ENCODE measurements at regions not wholly inside any gene's neighbourhood (a gene's known extent, or its start where the extent isn't known, plus 50 kb on each side); places are given as distances from the start of the nearest gene placed in this dataset.

DNA sequence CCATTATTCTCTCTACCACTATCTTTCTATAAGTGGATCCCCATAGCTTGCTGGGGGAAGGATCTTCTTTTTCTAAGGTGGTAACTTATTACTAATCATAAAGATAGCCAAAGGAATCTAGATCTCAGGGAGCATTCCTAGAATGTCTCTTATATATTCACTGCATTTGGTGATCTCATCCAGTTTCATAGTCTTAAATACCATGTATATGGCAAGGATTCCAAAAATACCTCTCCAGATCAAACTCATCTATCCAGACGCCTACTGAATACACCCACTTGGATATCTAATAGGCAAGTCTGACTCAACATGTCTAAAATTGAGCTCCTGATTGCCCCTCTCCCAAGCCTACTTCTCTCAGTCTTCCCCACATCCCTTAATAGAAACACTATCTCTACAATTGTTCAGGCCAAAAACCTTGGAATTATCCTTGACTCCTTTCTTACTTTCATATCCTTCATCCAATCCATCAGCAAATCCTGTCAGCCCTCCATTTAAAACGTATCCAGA is 264.4 kb downstream of the HACE1 start:
- no peak for DNase-seq (ENCODE audit: extremely low spot score)
- TF ChIP-seq NFRKB (IDR thresholded peaks at IDR 0.05) (no peak), TARDBP (IDR thresholded peaks at IDR 0.05) (no peak), CTBP1 (IDR thresholded peaks at IDR 0.05; ENCODE audit: borderline replicate concordance) (no peak), ARNT (IDR thresholded peaks at IDR 0.05) (no peak), SUZ12 (IDR thresholded peaks at IDR 0.05) (no peak), ZNF384 (IDR thresholded peaks at IDR 0.05) (no peak), L3MBTL2 (conservative IDR thresholded peaks at IDR 0.05) (no peak), SP1 (IDR thresholded peaks at IDR 0.05) (no peak), FOXA1 (IDR thresholded peaks at IDR 0.05) (no peak), HDGF (IDR thresholded peaks at IDR 0.05; ENCODE audit: borderline replicate concordance) (no peak), BHLHE40 (IDR thresholded peaks at IDR 0.05; ENCODE audit: borderline replicate concordance) (no peak)
- POLR2A ChIA-PET = no interaction called here
- CTCF ChIA-PET = no interaction called here

- no peak for DNase-seq (ENCODE audit: extremely low spot score)
- ChIA-PET CTCF (no interaction called here), POLR2A (no interaction called here)
- no peak for TF ChIP-seq ELF4 (IDR thresholded peaks at IDR 0.05)
- TF ChIP-seq, protein P1, sequence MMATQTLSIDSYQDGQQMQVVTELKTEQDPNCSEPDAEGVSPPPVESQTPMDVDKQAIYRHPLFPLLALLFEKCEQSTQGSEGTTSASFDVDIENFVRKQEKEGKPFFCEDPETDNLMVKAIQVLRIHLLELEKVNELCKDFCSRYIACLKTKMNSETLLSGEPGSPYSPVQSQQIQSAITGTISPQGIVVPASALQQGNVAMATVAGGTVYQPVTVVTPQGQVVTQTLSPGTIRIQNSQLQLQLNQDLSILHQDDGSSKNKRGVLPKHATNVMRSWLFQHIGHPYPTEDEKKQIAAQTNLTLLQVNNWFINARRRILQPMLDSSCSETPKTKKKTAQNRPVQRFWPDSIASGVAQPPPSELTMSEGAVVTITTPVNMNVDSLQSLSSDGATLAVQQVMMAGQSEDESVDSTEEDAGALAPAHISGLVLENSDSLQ (IDR thresholded peaks at IDR 0.05) = no peak
- no peak for TF ChIP-seq CTBP1 (IDR thresholded peaks at IDR 0.05; ENCODE audit: borderline replicate concordance)
- no peak for TF ChIP-seq TARDBP (IDR thresholded peaks at IDR 0.05)
- no peak for TF ChIP-seq HDGF (IDR thresholded peaks at IDR 0.05; ENCODE audit: borderline replicate concordance)
- no peak for TF ChIP-seq SP1 (IDR thresholded peaks at IDR 0.05)
- no peak for TF ChIP-seq FOXM1 (IDR thresholded peaks at IDR 0.05; ENCODE audit: borderline replicate concordance)
- no peak for TF ChIP-seq BHLHE40 (IDR thresholded peaks at IDR 0.05; ENCODE audit: borderline replicate concordance)
- TF ChIP-seq SUZ12 (IDR thresholded peaks at IDR 0.05) = no peak
- TF ChIP-seq L3MBTL2 (conservative IDR thresholded peaks at IDR 0.05) = no peak
Measured at GRCh38 chr6:104591573-104592334, 268.0 kb downstream of the HACE1 start.

- TF ChIP-seq CTBP1 (IDR thresholded peaks at IDR 0.05; ENCODE audit: borderline replicate concordance) = no peak
- TF ChIP-seq SP1 (IDR thresholded peaks at IDR 0.05) = no peak
- TF ChIP-seq, protein P1 (IDR thresholded peaks at IDR 0.05) = no peak
- TF ChIP-seq TARDBP (IDR thresholded peaks at IDR 0.05) = no peak
- CTCF ChIA-PET = no interaction called here
- POLR2A ChIA-PET = no interaction called here
- DNase-seq (ENCODE audit: extremely low spot score) = no peak
Measured at GRCh38 chr6:104589940-104590339, 269.8 kb downstream of the HACE1 start.

- TF ChIP-seq ELF4 (IDR thresholded peaks at IDR 0.05) = no peak
- TF ChIP-seq BHLHE40 (IDR thresholded peaks at IDR 0.05; ENCODE audit: borderline replicate concordance) = no peak
- TF ChIP-seq SUZ12 (IDR thresholded peaks at IDR 0.05) = no peak
- TF ChIP-seq, protein P1 (IDR thresholded peaks at IDR 0.05) = no peak
- no peak for TF ChIP-seq CTBP1 (IDR thresholded peaks at IDR 0.05; ENCODE audit: borderline replicate concordance)
- no peak for TF ChIP-seq FOXK2 (IDR thresholded peaks at IDR 0.05)
- no peak for TF ChIP-seq SP1 (IDR thresholded peaks at IDR 0.05)
- no peak for TF ChIP-seq LEF1 (IDR thresholded peaks at IDR 0.05; ENCODE audit: borderline replicate concordance)
- no peak for TF ChIP-seq ARNT (IDR thresholded peaks at IDR 0.05)
Measured at GRCh38 chr6:104585646-104586045, 274.1 kb downstream of the HACE1 start.

DNA sequence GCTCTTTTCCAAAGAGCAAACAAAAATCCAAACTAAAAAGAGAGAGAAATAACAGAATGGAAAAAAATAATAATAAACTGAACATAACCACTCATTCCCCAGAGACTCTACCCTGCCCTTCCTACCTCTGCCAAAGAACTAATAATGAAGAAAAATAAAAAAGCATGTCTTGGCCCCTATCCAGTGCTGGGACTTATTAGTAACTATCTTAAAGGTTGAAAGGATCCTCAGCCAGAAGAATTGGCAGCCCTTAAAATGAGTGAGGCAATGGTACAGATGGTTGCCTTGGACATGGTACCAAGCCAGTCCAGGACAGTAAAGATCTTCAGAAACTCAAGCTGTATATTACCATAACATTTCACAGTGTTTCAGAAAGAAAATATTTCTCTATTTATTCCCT is 279.3 kb downstream of the HACE1 start:
- CTCF ChIA-PET = no interaction called here
- POLR2A ChIA-PET = no interaction called here
- TF ChIP-seq FOXA1 (IDR thresholded peaks at IDR 0.05) = no peak
- TF ChIP-seq FOXK2 (IDR thresholded peaks at IDR 0.05) = no peak
- no peak for TF ChIP-seq L3MBTL2 (conservative IDR thresholded peaks at IDR 0.05)
- TF ChIP-seq LEF1 (IDR thresholded peaks at IDR 0.05; ENCODE audit: borderline replicate concordance) = no peak
- no peak for TF ChIP-seq SP1 (IDR thresholded peaks at IDR 0.05)
- no peak for TF ChIP-seq FOXM1 (IDR thresholded peaks at IDR 0.05; ENCODE audit: borderline replicate concordance)
- no peak for TF ChIP-seq BHLHE40 (IDR thresholded peaks at IDR 0.05; ENCODE audit: borderline replicate concordance)
- no peak for TF ChIP-seq ARNT (IDR thresholded peaks at IDR 0.05)
- TF ChIP-seq ELF4 (IDR thresholded peaks at IDR 0.05) = no peak
- DNase-seq (ENCODE audit: extremely low spot score) = no peak

More at GRCh38 chr6:104585646-104586045, 274.1 kb downstream of the HACE1 start:
- CTCF ChIA-PET = no interaction called here
- DNase-seq (ENCODE audit: extremely low spot score) = no peak
- POLR2A ChIA-PET = no interaction called here

DNA sequence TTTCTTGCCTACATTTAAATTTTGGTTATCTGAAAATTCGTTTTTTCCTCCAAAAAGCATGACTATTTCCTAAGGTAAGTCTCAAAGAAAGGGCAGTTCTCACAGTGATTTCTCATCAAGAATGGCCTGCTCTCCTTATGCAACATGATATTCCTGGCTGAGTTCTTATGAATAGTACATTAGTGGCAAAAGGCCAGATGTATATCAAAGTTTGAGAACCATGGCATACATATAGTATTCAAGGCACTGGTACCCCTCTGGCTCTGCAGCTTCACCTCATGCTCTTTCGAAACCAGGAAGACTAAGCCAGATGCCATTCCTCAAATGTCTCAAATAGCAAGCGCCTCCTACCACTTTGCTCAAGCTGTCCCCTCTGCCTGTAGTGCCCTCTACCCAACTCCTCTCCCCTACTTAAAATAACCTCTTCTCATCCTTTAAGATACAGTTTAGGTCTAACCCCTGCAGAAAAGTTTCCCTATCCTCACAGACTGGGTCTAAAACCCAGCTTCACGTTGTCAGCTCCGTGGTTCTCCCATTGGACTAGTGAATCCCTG is 280.3 kb downstream of the HACE1 start:
- ChIA-PET CTCF (no interaction called here), POLR2A (no interaction called here)
- DNase-seq (ENCODE audit: extremely low spot score) = no peak
- TF ChIP-seq FOXM1 (IDR thresholded peaks at IDR 0.05; ENCODE audit: borderline replicate concordance) = no peak
- no peak for TF ChIP-seq ARNT (IDR thresholded peaks at IDR 0.05)
- TF ChIP-seq BHLHE40 (IDR thresholded peaks at IDR 0.05; ENCODE audit: borderline replicate concordance) = no peak
- no peak for TF ChIP-seq SUZ12 (IDR thresholded peaks at IDR 0.05)
- no peak for TF ChIP-seq ZNF384 (IDR thresholded peaks at IDR 0.05)
- no peak for TF ChIP-seq L3MBTL2 (conservative IDR thresholded peaks at IDR 0.05)
- no peak for TF ChIP-seq ELF4 (IDR thresholded peaks at IDR 0.05)
- no peak for TF ChIP-seq LEF1 (IDR thresholded peaks at IDR 0.05; ENCODE audit: borderline replicate concordance)
- no peak for TF ChIP-seq FOXK2 (IDR thresholded peaks at IDR 0.05)
- TF ChIP-seq HDGF (IDR thresholded peaks at IDR 0.05; ENCODE audit: borderline replicate concordance) = no peak
